OCI-LY3 (cell line): ENCODE measurements at regions not wholly inside any gene's neighbourhood (a gene's known extent, or its start where the extent isn't known, plus 50 kb on each side); places are given as distances from the start of the nearest gene placed in this dataset.

Source experiments
- CTCF ChIP-seq: fragments of 200-600, 300-600 bp; sonication (generic); IDR thresholded peaks from 2 replicates; pipeline ENCODE4 v1.5.1; 2014; ENCODE audit warnings: antibody characterized with exemption, low read length, low read depth
- EZH2phosphoT487 ChIP-seq: fragments of 200-600 bp; shearing (Covaris generic); IDR thresholded peaks from 2 replicates; pipeline ENCODE4 v1.6.1; 2018; ENCODE audit warnings: antibody characterized with exemption, mixed run types, low read depth

DNA sequence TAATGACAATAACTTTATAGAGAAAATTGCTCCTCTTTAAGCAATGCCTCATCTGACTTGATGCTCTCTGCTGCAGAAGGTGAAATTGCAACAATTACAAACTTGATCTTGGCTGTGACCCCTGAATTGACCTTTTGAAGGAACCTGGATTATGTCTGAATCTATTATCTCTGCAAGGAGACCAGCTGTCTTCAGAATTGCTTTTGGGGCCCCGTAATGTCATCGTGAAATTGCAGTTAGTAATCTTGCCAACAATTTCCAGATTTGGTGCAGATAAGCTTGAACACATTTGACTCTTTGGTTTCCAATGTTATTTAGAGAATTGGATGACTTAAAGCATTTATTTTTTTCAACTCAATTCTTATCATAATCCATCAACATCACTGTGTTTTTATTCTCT is 520.6 kb downstream of the CCSER2 start:
- TF ChIP-seq CTCF, result no peak
- no peak for TF ChIP-seq EZH2phosphoT487
